HCEC 1CT (cell line): ENCODE measurements at regions not wholly inside any gene's neighbourhood (a gene's known extent, or its start where the extent isn't known, plus 50 kb on each side); places are given as distances from the start of the nearest gene placed in this dataset.
A peak's percentile ranks its signal among the peaks of the same experiment; 100 is the strongest.

Source experiments
- DNase-seq: peaks from one replicate; pipeline ENCODE4 v3.0.0-alpha.2; 2017

DNA sequence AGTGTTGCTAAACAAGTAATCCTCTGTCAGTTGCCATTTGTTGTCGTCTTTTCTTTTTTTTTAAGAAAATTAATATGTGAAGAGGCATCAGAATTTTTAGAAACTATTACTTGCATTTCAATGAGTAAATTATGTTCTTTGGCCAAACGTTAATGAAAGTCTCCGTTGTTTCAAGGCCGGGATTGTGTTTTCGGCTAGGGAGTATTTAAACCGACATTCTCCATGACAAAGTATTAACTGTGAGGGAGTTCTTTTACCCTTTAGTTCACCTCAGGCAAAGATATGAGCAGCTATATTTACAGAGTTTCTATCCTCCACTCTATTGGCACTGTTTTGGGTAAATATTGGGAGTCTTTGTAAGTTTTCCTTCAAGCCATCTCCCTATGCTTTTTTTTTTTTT, 668.9 kb downstream of the METTL15 start:
- DNase-seq = no peak

DNA sequence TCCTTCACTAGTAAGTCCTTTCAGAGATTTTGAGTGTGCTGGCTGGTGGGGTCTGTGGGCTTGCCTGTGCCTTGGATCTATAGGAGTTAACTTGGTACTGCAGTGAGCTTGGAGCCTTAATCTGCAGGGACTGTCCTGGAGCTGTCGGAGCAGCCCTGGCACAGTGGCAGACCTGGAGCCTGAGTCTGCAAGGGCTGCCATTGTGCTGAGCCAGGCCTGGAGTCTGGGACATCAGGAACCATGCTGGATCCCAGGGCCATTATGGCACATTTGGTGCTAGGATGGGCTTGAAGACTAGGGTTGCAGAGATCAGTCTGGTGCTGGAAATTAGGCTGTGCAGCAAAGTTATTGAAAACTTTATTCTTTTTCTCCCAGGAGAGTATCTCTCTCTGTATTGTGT, 665.4 kb downstream of the METTL15 start:
- DNase-seq = no peak

DNA sequence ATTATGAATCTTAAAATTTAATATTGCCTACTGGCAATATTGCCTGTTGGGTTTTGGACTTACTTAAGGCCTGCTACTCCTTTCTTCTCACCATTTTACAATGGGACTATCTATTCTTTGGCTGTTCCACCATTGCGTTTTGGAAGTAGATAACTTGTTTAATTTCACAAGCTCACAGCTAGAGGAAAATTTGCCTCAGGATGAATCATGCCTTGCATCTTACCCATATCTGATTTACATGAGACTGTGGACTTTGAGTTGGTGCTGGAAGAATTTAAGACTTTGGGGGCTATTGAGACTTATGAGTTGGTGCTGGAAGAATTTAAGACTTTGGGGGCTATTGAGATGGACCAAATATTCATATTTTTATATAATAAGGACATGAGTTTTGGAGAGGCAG, 662.6 kb downstream of the METTL15 start:
- DNase-seq = no peak

DNA sequence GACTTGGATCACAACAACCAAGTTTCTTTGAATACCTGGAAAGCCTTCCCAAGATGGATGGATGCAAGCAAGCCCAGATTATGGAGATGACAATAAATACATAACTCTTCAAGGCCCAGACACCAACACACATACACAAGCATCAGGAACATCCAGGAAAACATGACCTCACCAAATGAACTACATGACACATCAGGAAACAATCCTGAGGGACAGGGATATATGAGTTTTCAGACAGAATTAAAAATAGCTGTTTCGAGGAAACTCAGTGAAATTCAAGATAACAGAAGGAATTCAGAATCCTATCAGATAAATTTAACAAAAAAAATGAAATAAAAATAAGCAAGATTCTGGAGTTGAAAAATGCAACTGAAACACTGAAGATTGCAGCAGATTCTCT, 659.4 kb downstream of the METTL15 start:
- peak; percentile 71 for DNase-seq

- DNase-seq = no peak
Observed at GRCh38 chr11:28763876-28764275, 655.7 kb downstream of the METTL15 start.

DNA sequence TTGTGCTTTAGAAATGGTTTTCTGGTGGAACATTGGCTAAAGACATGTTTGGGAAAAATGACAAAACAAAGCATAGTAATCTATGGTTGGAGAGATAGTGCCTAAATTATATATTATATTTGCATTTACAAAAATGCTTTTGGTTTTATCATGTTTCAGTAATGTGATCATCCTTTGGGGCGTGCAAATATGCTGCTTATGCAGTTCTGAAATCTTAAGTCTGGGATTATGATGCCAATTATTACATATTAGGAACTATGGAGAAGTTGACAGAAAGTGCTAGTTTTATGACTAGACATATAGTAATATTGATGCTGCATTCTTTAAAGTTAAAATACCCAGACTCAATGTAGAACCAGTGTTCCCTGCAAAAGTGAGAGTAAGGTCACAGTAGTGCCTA, 655.0 kb downstream of the METTL15 start:
- no peak for DNase-seq

- no peak for DNase-seq
Observed at GRCh38 chr11:28760676-28761390, 652.6 kb downstream of the METTL15 start.

- DNase-seq = peak; percentile 38
Observed at GRCh38 chr11:28759311-28759710, 651.1 kb downstream of the METTL15 start.

DNA sequence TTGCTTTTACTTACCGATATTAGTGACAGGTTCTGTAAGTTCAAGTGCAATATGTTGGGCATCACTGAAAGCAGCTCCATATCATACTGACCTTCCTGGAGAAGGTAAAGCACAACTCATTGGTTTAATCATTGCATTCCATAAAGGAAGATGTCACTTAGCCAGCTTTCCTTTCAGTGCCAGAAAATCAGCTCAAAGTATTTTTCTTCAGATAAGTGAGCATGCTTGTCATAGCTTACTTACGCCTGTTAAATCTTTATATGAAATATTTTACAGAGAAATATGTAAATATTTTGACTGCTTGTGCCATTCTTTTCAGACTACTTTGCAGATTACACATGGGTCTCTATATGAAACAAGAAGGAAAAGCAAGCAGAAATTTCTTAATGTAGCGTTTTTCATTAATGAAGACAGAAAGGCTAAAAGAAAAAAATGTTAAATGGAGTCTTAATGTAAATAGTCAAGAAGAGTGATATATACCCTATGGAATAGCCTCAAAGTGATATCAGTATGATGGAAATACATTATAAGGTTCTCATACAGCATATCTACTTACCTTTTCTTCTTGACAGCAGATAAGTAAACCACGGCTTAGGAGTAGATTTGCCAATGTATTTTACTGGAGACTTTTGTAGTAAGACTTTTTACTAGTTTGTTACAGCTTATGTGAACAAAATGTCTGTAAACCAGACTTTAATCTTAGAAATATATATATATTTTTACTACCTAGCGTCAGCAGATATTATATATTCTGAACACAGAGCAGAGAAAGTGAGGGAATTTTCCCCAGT, 649.7 kb downstream of the METTL15 start:
- DNase-seq = peak; percentile 86

GRCh38 chr11:28756977-28757376, 648.8 kb downstream of the METTL15 start:
- peak; percentile 89 for DNase-seq

DNA sequence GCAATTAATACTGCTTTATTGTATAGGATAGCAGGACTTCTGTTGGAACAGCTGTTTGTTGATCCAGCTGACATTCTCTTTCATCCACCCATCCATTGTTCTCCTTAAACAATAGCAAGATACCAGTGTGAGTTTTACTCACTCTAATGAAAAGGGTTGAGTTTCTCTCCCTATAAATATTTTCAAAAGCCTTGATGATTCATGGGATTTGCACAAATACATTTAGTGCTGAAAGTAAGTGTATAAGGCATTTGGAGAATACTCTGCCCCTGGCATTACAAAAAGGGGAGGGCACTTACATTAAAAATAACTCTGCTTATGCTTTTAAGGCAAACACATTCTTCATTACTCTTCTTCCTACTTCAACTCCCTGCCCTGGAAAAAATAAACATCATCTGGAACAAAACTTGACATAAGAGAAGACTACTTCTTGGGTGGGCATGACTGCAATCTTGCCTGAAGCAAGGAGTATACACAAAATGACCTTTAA, 634.9 kb downstream of the METTL15 start:
- no peak for DNase-seq

DNA sequence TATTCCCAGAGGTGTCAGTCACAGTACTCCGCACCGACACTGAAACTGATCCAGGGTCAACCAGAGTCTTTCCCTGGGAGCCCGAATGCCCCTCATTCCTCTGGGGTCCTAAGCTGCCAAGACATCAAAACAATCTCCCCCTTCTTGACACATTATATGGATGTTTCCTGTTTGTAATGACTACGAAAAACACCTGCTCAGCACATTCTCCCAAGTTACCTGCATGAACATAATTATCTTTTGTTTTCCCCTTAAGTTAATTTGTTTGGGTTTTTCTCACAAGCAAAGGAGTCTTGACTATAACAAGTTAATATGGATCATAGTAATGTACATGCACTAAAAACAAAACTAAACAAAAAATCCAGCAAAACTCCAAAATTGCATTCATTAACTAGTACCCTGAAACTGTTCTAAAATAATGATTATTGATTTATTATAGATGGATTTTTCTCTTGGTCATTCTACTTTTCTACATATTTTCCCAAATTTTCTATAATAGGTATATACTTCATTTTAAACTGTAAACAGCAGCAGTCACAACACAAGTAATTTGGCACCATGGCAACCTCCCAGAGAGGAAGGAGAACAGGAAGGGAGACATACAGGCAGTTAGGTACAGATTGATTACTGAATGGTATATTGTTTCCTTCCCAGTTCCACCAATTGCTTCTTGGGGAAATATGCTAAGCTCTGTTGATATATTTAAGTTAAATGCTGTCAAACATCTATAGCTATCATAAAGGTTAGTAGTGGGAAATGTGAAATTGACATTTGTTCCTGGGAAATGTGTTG, 631.5 kb downstream of the METTL15 start:
- no peak for DNase-seq

DNA sequence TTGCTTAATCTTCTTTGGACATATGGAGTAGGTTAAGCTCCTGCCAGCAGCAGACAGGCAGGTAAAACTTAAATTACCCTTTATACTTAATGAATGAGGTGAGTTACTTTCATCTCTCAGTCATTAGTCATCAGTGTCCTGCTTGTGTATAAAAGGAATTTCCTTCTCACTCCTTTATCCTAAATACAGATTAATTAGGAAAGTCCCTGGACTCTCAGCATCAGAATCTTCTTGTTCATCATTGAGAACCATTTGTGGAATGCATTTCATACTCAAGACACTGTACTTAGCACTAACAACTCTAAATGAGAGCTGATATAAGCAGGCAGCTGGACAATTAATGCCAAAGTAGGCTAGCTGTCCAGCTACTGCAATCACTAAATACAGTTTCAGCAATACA, 630.4 kb downstream of the METTL15 start:
- DNase-seq = no peak

DNA sequence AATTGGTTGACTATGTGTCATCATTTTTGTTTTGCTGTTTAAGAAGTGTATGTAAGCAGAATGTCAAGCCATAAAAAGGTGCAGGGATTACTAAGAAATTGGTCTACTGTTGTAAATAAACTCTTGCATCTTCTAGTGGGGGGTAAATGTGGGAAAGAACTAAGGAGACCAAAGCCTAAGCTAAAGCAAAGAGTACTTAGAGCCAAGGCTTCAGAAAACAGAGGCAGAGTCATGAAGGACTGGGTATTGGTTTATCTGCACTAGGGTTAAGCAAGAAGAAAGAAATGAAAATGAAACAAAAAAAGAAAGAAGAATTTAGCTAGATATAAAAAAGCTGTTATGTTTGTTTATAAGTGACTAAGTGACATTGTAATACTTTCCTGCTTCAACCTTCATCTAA, 628.1 kb downstream of the METTL15 start:
- DNase-seq = no peak

- no peak for DNase-seq
Observed at GRCh38 chr11:28735511-28735910, 627.3 kb downstream of the METTL15 start.

- DNase-seq = no peak
Observed at GRCh38 chr11:28730889-28731288, 622.7 kb downstream of the METTL15 start.

DNA sequence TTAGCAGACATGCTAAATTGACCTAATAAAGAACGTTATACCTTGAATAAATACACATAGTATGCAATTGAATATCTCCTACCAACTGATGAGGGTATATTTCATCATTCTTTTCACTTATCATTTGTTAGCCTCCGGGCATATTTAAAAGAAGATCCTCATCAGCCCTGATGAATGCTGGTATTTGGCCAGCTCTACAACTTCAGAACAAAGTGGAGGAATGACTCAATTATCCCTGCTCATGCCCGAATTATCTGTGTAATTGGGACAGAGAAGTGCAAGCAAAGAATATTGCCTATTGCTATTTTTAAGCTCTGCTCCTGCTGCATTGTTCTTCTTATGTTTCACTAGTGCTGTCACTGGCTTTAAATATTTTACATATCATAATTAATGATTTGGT, 622.1 kb downstream of the METTL15 start:
- DNase-seq = no peak

- no peak for DNase-seq
Observed at GRCh38 chr11:28729339-28729738, 621.2 kb downstream of the METTL15 start.

DNA sequence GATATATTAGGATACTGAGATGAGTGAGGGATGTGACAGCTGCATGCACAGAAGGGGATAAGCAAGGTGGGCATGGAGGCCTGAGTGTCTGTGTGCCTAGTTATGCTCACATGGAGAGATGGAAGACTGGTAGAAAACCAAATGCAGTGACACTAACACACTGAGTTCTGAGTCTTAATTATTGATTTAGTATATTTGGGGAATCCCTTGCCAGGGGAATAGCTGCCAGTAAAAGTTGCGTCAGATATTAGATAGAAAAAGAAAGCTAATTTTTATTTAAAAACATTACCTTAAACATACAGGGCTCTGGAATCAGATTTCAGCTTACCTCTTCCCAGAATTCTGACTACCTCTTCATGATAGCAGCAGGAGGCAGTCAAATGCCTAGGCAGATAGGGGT, 620.5 kb downstream of the METTL15 start:
- no peak for DNase-seq

DNA sequence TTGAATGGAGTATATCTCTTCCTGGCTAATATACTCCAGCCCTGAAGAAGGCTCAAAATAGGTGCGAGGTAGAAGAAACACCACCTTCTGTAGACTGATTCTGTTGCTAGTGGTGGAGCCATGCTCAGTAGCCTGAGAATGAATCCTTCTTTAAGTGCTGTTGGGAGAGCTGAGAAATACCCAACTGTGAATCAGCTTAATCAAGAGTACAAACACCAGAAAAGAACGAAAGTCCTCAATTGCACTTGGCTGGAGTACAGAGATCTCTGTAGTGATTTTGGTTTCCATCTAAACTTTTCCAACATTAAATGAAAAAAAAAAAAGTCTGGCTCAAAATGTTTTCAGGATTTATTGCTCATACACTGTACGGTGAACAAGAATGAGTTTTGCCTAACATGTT, 619.1 kb downstream of the METTL15 start:
- DNase-seq = no peak

GRCh38 chr11:28726432-28726831, 618.2 kb downstream of the METTL15 start:
- no peak for DNase-seq

GRCh38 chr11:28715726-28716125, 607.5 kb downstream of the METTL15 start:
- DNase-seq = no peak

DNA sequence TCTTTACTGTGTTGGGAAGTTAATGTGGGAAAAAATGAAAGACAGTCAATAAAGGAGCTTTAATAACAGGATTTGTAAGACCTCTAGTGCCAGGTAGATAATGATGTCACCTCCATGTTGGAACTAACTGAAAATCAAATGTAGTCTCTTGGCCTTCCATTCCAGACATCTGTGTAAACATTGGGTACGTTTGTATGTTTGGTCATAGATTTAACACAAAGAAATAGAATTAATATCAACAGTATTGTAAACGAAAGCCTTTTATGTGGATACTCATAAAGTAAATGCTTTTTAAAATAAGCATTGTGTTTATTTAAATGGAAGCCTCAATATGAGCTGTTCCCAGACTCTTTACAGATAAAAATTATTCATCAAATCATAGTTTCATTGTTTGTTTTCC, 605.7 kb downstream of the METTL15 start:
- DNase-seq = no peak

DNA sequence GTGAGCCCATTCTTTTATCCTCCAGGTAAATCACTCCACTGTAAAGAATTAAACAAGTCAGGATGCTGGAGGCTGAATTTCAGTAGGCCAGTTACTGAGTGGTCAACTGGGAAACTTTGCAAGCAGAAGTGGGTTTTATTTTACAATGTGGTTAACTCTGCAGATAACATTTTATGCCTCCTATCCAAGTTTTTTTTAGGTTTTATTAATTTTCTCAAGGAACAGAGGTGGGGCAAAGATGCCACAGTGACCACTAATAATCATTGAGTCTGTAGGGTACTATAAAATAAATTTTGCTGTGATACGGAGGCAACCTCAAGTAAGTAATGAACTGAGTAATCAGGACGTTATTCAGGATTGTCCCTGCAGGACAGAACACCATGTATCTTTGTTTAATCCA, 599.9 kb downstream of the METTL15 start:
- DNase-seq = no peak
